SJSA1 (cell line): ENCODE measurements at regions not wholly inside any gene's neighbourhood (a gene's known extent, or its start where the extent isn't known, plus 50 kb on each side); places are given as distances from the start of the nearest gene placed in this dataset.
"Not testable (repeated sequence)": the region's sequence is repeated elsewhere in the genome, so short reads cannot be mapped to it uniquely, and the experiment has no call there.

Source experiments
- DNase-seq, 2 experiments: peaks; one replicate each; pipeline ENCODE4 v3.0.0-alpha.2; 2015 to 2020; ENCODE audit warnings: low spot score in 2 of 2, low read depth in 1 of 2
- H3K27ac ChIP-seq: fragments of 250-450 bp; sonication (Bioruptor Pico); 2 replicates; pipeline ENCODE4 v1.5.1; 2020; ENCODE audit warnings: mild to moderate bottlenecking, moderate library complexity
- H3K27me3 ChIP-seq: fragments of 250-450 bp; sonication (Bioruptor Pico); replicated peaks from 2 replicates; pipeline ENCODE4 v1.5.1; 2020; ENCODE audit warnings: mild to moderate bottlenecking, moderate library complexity
- H3K36me3 ChIP-seq: fragments of 250-450 bp; sonication (Bioruptor Pico); 2 replicates; pipeline ENCODE4 v1.5.1; 2020; ENCODE audit warnings: mild to moderate bottlenecking
- H3K4me1 ChIP-seq: fragments of 250-450 bp; sonication (Bioruptor Pico); replicated peaks from 2 replicates; pipeline ENCODE4 v1.6.1; 2021; ENCODE audit warnings: mild to moderate bottlenecking
- H3K4me3 ChIP-seq: fragments of 250-450 bp; sonication (Bioruptor Pico); 2 replicates; pipeline ENCODE4 v1.5.1; 2020; ENCODE audit warnings: mild to moderate bottlenecking
- H3K9me3 ChIP-seq: fragments of 250-450 bp; sonication (Bioruptor Pico); replicated peaks from 2 replicates; pipeline ENCODE4 v1.5.1; 2020; ENCODE audit warnings: mild to moderate bottlenecking

GRCh38 chr5:106047341-106047740 lies 1623.4 kb downstream of the EFNA5 start:
- no peaks in the 10 kb centered on the region; the same call in 1 of the 2 replicates for H3K9me3 ChIP-seq
- H3K4me1 ChIP-seq = no peaks in the 10 kb centered on the region
- H3K36me3 ChIP-seq = no peaks in the 10 kb centered on the region
- no peak overlapping the region for H3K4me3 ChIP-seq
- no peaks in the 10 kb centered on the region for H3K27me3 ChIP-seq
- H3K27ac ChIP-seq = no peak overlapping the region
- DNase-seq = no peak

- H3K36me3 ChIP-seq, H3K27me3 ChIP-seq, H3K4me3 ChIP-seq, H3K4me1 ChIP-seq, H3K27ac ChIP-seq, H3K9me3 ChIP-seq, DNase-seq: not testable (repeated sequence)
Measured at GRCh38 chr5:106032069-106032468, 1638.7 kb downstream of the EFNA5 start.

- H3K36me3 ChIP-seq = no peaks in the 10 kb centered on the region
- H3K27me3 ChIP-seq = no peaks in the 10 kb centered on the region
- no peak overlapping the region for H3K4me3 ChIP-seq
- no peak for DNase-seq
- H3K4me1 ChIP-seq = no peaks in the 10 kb centered on the region
- H3K27ac ChIP-seq = no peak overlapping the region
- H3K9me3 ChIP-seq = 0 out of 2 replicates have a peak, but pooled peaks cover 3% of the 10 kb centered on the region
Measured at GRCh38 chr5:106028314-106028713, 1642.4 kb downstream of the EFNA5 start.

- H3K27me3 ChIP-seq = no peaks in the 10 kb centered on the region
- no peak for DNase-seq
- no peak overlapping the region for H3K4me3 ChIP-seq
- no peaks in the 10 kb centered on the region for H3K9me3 ChIP-seq
- H3K4me1 ChIP-seq = 0 out of 2 replicates have a peak, but pooled peaks cover 3% of the 10 kb centered on the region
- H3K27ac ChIP-seq = no peak overlapping the region
- H3K36me3 ChIP-seq = no peaks in the 10 kb centered on the region
Measured at GRCh38 chr5:106020894-106021293, 1649.8 kb downstream of the EFNA5 start.

- Histone ChIP-seq H3K9me3 (no peaks in the 10 kb centered on the region), H3K27me3 (no peaks in the 10 kb centered on the region), H3K4me3 (no peak overlapping the region), H3K27ac (no peak overlapping the region), H3K36me3 (no peaks in the 10 kb centered on the region), H3K4me1 (0 out of 2 replicates have a peak, but pooled peaks cover 3% of the 10 kb centered on the region)
- no peak for DNase-seq
Measured at GRCh38 chr5:106019261-106019660, 1651.5 kb downstream of the EFNA5 start.

GRCh38 chr5:106017243-106017857 lies 1653.4 kb downstream of the EFNA5 start:
- no peaks in the 10 kb centered on the region for H3K27me3 ChIP-seq
- H3K4me1 ChIP-seq = 0 out of 2 replicates have a peak, but pooled peaks cover 3% of the 10 kb centered on the region
- no peaks in the 10 kb centered on the region for H3K36me3 ChIP-seq
- no peak overlapping the region for H3K27ac ChIP-seq
- DNase-seq = no peak
- H3K4me3 ChIP-seq = no peak overlapping the region
- no peaks in the 10 kb centered on the region for H3K9me3 ChIP-seq

GRCh38 chr5:106014262-106014661 lies 1656.5 kb downstream of the EFNA5 start:
- H3K36me3 ChIP-seq = no peaks in the 10 kb centered on the region
- no peak for DNase-seq
- H3K4me1 ChIP-seq = no peaks in the 10 kb centered on the region
- H3K9me3 ChIP-seq = no peaks in the 10 kb centered on the region
- no peak overlapping the region for H3K4me3 ChIP-seq
- no peaks in the 10 kb centered on the region for H3K27me3 ChIP-seq
- no peak overlapping the region for H3K27ac ChIP-seq

GRCh38 chr5:106006242-106006641 lies 1664.5 kb downstream of the EFNA5 start:
- Histone ChIP-seq H3K27ac (no peak overlapping the region), H3K36me3 (no peaks in the 10 kb centered on the region), H3K4me1 (no peaks in the 10 kb centered on the region), H3K9me3 (no peaks in the 10 kb centered on the region), H3K27me3 (no peaks in the 10 kb centered on the region), H3K4me3 (no peak overlapping the region)
- DNase-seq = no peak

- H3K27ac ChIP-seq, H3K36me3 ChIP-seq, DNase-seq, H3K9me3 ChIP-seq, H3K4me1 ChIP-seq, H3K27me3 ChIP-seq, H3K4me3 ChIP-seq: not testable (repeated sequence)
Measured at GRCh38 chr5:105998991-105999390, 1671.7 kb downstream of the EFNA5 start.

- no peaks in the 10 kb centered on the region for H3K36me3 ChIP-seq
- H3K27ac ChIP-seq = no peak overlapping the region
- H3K4me3 ChIP-seq = no peak overlapping the region
- no peaks in the 10 kb centered on the region for H3K9me3 ChIP-seq
- DNase-seq = no peak
- H3K4me1 ChIP-seq = no peaks in the 10 kb centered on the region
- H3K27me3 ChIP-seq = no peaks in the 10 kb centered on the region
Measured at GRCh38 chr5:105993027-105993426, 1677.7 kb downstream of the EFNA5 start.

GRCh38 chr5:105982526-105982925 lies 1688.2 kb downstream of the EFNA5 start:
- Histone ChIP-seq H3K4me1 (no peaks in the 10 kb centered on the region), H3K36me3 (no peaks in the 10 kb centered on the region), H3K27ac (no peak overlapping the region), H3K9me3 (no peaks in the 10 kb centered on the region), H3K27me3 (no peaks in the 10 kb centered on the region), H3K4me3 (no peak overlapping the region)
- DNase-seq = no peak

- H3K9me3 ChIP-seq = no peaks in the 10 kb centered on the region; the same call in 1 of the 2 replicates
- H3K36me3 ChIP-seq = no peaks in the 10 kb centered on the region
- H3K4me1 ChIP-seq = no peaks in the 10 kb centered on the region
- no peak overlapping the region for H3K27ac ChIP-seq
- H3K4me3 ChIP-seq = no peak overlapping the region
- DNase-seq = no peak
- H3K27me3 ChIP-seq = no peaks in the 10 kb centered on the region
Measured at GRCh38 chr5:105978011-105978410, 1692.7 kb downstream of the EFNA5 start.

- no peaks in the 10 kb centered on the region for H3K36me3 ChIP-seq
- H3K4me3 ChIP-seq = no peak overlapping the region
- H3K27me3 ChIP-seq = no peaks in the 10 kb centered on the region
- H3K9me3 ChIP-seq = no peaks in the 10 kb centered on the region; the same call in 1 of the 2 replicates
- no peak for DNase-seq
- H3K4me1 ChIP-seq = no peaks in the 10 kb centered on the region
- no peak overlapping the region for H3K27ac ChIP-seq
Measured at GRCh38 chr5:105977163-105977562, 1693.6 kb downstream of the EFNA5 start.

- Histone ChIP-seq H3K27ac (no peak overlapping the region), H3K27me3 (no peaks in the 10 kb centered on the region), H3K4me3 (no peak overlapping the region), H3K9me3 (no peaks in the 10 kb centered on the region; the same call in 1 of the 2 replicates), H3K36me3 (no peaks in the 10 kb centered on the region), H3K4me1 (no peaks in the 10 kb centered on the region)
- DNase-seq = no peak
Measured at GRCh38 chr5:105970919-105971318, 1699.8 kb downstream of the EFNA5 start.

- Histone ChIP-seq H3K4me3 (no peak overlapping the region), H3K9me3 (no peaks in the 10 kb centered on the region; the same call in 1 of the 2 replicates), H3K36me3 (no peaks in the 10 kb centered on the region), H3K27me3 (no peaks in the 10 kb centered on the region), H3K4me1 (peaks cover 5% of the 10 kb centered on the region), H3K27ac (no peak overlapping the region)
- no peak for DNase-seq
Measured at GRCh38 chr5:105968981-105969380, 1701.8 kb downstream of the EFNA5 start.
